ENCODE measurements at regions not wholly inside any gene's neighbourhood (a gene's known extent, or its start where the extent isn't known, plus 50 kb on each side); places are given as distances from the start of the nearest gene placed in this dataset.
A peak's percentile ranks its signal among the peaks of the same experiment; 100 is the strongest.

GRCh38 chr3:99586701-99587100 is 51.7 kb upstream of the COL8A1 start:
- peak overlapping the region in 1 of 2 donors; percentile 8 for H3K4me3 ChIP-seq
- DNase-seq: no peak
- no peaks in the 10 kb centered on the region for H3K9me3 ChIP-seq
- no peaks in the 10 kb centered on the region for H3K36me3 ChIP-seq
- H3K4me1 ChIP-seq: peaks cover 0 to 13% (median 0%) of the 10 kb centered on the region in 4 donors
- intact Hi-C loops (cut with DNase I; ENCODE audit: low total_unique reads): no loop called here
- no peaks in the 10 kb centered on the region for H3K27me3 ChIP-seq
- TF ChIP-seq CTCF (IDR thresholded peaks at IDR 0.05): no peak
- peak overlapping the region in 1 of 2 donors; percentile 21 for H3K27ac ChIP-seq

GRCh38 chr3:99579965-99580364 is 58.4 kb upstream of the COL8A1 start:
- TF ChIP-seq CTCF (IDR thresholded peaks at IDR 0.05): no peak
- intact Hi-C loops (cut with DNase I; ENCODE audit: low total_unique reads): no loop called here
- no peak for DNase-seq
- no peak overlapping the region for H3K4me3 ChIP-seq
- H3K27me3 ChIP-seq: no peaks in the 10 kb centered on the region
- no peaks in the 10 kb centered on the region for H3K36me3 ChIP-seq
- H3K27ac ChIP-seq: no peak overlapping the region
- no peaks in the 10 kb centered on the region for H3K9me3 ChIP-seq
- H3K4me1 ChIP-seq: no peaks in the 10 kb centered on the region

- DNase-seq: no peak
- no peak for TF ChIP-seq CTCF (IDR thresholded peaks at IDR 0.05)
- intact Hi-C loops (cut with DNase I; ENCODE audit: low total_unique reads): no loop called here
- Histone ChIP-seq H3K9me3 (no peaks in the 10 kb centered on the region), H3K4me1 (no peaks in the 10 kb centered on the region), H3K4me3 (no peak overlapping the region), H3K27ac (no peak overlapping the region), H3K36me3 (no peaks in the 10 kb centered on the region), H3K27me3 (no peaks in the 10 kb centered on the region)
These were observed 59.1 kb upstream of the COL8A1 start for GRCh38 chr3:99579246-99579645.

- Histone ChIP-seq H3K9me3 (no peaks in the 10 kb centered on the region), H3K27me3 (no peaks in the 10 kb centered on the region), H3K4me3 (no peak overlapping the region), H3K36me3 (no peaks in the 10 kb centered on the region), H3K4me1 (no peaks in the 10 kb centered on the region), H3K27ac (no peak overlapping the region)
- no peak for TF ChIP-seq CTCF (IDR thresholded peaks at IDR 0.05)
- DNase-seq: no peak
- intact Hi-C loops (cut with DNase I; ENCODE audit: low total_unique reads): no loop called here
These were observed 59.9 kb upstream of the COL8A1 start for GRCh38 chr3:99578339-99578970.

DNA sequence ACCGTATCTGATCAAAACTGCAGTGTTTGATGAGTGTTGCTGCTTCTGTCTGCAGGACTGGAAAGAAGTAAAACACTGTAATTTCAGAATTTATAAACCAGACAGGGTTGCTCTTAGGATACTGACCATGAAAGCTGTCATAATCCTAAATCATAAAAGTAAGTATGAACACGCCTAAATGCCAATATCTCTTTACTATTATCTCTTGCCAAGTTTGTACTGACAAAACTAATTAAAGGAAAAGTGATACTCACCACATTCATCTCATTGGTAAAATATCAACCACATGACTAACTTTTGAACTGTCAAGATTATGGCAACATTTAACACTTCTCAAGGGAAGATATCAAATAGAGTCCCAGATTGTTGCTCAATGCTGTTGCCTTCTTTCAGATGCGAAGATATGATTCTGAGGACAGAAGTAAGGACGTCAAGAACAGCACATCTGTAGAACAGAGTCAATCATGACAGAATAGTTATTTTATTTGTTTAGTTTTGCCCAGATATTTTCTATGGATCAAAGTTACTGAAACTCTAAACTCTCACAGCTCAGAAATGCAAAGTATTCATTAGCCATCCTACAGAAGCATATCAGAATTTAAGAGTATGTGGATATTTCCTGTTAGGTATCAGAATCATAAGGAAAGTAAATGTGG is 61.4 kb upstream of the COL8A1 start:
- Histone ChIP-seq H3K4me3 (no peak overlapping the region), H3K9me3 (no peaks in the 10 kb centered on the region), H3K27me3 (no peaks in the 10 kb centered on the region), H3K36me3 (no peaks in the 10 kb centered on the region), H3K4me1 (no peaks in the 10 kb centered on the region), H3K27ac (no peak overlapping the region)
- no peak for DNase-seq
- no peak for TF ChIP-seq CTCF (IDR thresholded peaks at IDR 0.05)
- intact Hi-C loops (cut with DNase I; ENCODE audit: low total_unique reads): no loop called here
